Ishikawa (cell line): ENCODE measurements at regions not wholly inside any gene's neighbourhood (a gene's known extent, or its start where the extent isn't known, plus 50 kb on each side); places are given as distances from the start of the nearest gene placed in this dataset.

Experiments
- CEBPB ChIP-seq: IDR thresholded peaks from 2 replicates; pipeline ENCODE4 v1.6.1; 2012
- CREB1 ChIP-seq: IDR thresholded peaks from 2 replicates; pipeline ENCODE4 v1.6.1; 2012; ENCODE audit warnings: low read depth
- EGR1 ChIP-seq: IDR thresholded peaks from 2 replicates; pipeline ENCODE4 v1.6.1; 2012
- EP300 ChIP-seq: IDR thresholded peaks from 2 replicates; pipeline ENCODE4 v1.6.1; 2012; ENCODE audit warnings: borderline replicate concordance
- FOXM1 ChIP-seq: IDR thresholded peaks from 2 replicates; pipeline ENCODE4 v1.6.1; 2012; ENCODE audit warnings: low read depth, borderline replicate concordance
- NFIC ChIP-seq: IDR thresholded peaks from 2 replicates; pipeline ENCODE4 v1.6.1; 2012
- RAD21 ChIP-seq: IDR thresholded peaks from 2 replicates; pipeline ENCODE4 v1.6.1; 2012; ENCODE audit warnings: low read depth
- REST ChIP-seq: IDR thresholded peaks from 2 replicates; pipeline ENCODE4 v1.6.1; 2012; ENCODE audit warnings: low read depth, mild to moderate bottlenecking
- TAF1 ChIP-seq: IDR thresholded peaks from 2 replicates; pipeline ENCODE4 v1.6.1; 2012; ENCODE audit warnings: low read depth, mild to moderate bottlenecking
- TCF12 ChIP-seq: IDR thresholded peaks from 2 replicates; pipeline ENCODE4 v1.6.1; 2012; ENCODE audit warnings: low read depth
- TEAD4 ChIP-seq: IDR thresholded peaks from 2 replicates; pipeline ENCODE4 v1.6.1; 2012
- USF1 ChIP-seq: IDR thresholded peaks from 2 replicates; pipeline ENCODE4 v1.6.1; 2012
- YY1 ChIP-seq: IDR thresholded peaks from 2 replicates; pipeline ENCODE4 v1.6.1; 2012; ENCODE audit warnings: low read depth
- ZBTB7A ChIP-seq: IDR thresholded peaks from 2 replicates; pipeline ENCODE4 v1.6.1; 2012; ENCODE audit warnings: low read depth
- TF ChIP-seq, protein P1 (sequence below): IDR thresholded peaks from 2 replicates; pipeline ENCODE4 v1.6.1; 2012

DNA sequence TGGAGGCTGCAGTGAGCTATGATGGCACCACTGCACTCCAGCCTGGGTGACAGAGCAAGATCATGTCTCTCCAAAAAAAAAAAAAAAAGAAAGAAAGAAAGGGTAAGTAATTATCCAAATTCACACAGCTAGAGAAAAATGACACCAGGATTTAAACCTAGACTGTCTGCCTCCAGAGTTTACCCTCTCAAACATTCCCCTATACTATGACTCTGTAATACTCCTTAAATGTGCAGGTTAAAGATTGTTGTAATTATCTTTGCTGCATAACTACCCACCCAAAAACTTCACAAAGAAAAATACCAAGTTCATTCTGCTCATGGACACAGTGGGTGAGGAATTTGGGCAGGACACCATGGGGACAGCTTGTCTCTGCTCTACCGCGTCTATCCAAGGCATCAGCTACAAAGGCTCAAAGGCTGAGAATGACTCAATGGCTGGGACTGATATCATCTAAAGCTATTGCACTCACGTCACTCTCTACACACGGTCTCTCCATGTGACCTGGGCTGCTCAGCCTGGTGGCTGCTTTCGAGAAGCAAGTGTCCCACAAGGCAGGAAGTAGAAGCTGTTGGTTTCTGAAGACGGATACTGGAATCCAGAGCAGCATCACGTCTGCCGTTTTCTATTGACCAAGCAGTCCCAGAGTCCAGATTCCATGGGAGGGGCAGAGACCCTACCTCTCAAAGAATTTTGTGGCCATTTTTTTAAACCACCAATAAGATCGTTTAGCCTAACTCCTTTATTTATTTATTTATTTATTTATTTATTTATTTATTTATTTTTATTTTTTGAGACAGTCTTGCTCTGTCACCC lies 185.7 kb upstream of the AUTS2 start:
- TF ChIP-seq NFIC (no peak), EP300 (no peak), REST (no peak), CEBPB (no peak), TEAD4 (no peak), TAF1 (no peak), RAD21 (no peak), CREB1 (no peak), YY1 (no peak), EGR1 (no peak)

DNA sequence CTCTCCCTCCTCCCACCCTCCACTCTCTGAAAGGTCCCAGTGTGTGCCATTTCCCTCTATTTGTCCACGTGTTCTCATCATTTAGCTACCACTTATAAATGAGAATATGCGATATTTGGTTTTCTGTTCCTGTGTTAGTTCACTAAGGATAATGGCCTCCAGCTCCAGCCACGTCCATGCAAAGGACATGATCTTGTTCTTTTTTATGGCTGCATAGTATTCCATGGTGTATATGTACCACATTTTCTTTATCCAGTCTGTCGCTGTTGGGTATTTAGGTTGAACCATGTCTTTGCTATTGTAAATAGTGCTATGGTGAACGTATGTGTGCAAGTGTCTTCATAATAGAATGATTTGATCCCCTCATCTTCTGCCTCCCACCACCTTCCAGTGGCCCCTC lies 183.7 kb upstream of the AUTS2 start:
- TF ChIP-seq USF1 (no peak), RAD21 (no peak), TEAD4 (no peak), TAF1 (no peak)

- TF ChIP-seq REST (no peak), YY1 (no peak), RAD21 (no peak), EP300 (no peak), CREB1 (no peak), ZBTB7A (no peak), NFIC (no peak), TEAD4 (no peak), TAF1 (no peak)
- TF ChIP-seq, protein P1, sequence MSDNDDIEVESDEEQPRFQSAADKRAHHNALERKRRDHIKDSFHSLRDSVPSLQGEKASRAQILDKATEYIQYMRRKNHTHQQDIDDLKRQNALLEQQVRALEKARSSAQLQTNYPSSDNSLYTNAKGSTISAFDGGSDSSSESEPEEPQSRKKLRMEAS: no peak
Measured at GRCh38 chr7:69418869-69419670, 179.2 kb upstream of the AUTS2 start.

DNA sequence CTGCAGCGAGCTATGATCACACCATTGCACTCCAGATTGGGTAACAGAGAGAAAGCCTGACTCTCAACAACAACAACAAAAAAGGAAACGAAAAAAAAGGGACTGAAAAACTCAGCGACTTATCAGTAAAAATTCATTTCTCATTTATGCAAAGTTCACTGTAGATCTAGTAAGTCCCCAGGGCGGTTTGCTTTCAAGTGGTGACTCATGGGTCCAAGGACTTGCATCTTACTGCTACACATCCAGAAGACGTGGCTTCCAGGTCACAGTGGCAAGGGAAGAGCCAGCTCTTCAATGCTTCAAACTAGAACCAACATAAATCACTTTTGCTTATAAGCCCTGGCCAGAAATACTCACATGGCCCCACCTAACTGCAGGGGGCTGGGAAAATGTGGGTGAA lies 178.3 kb upstream of the AUTS2 start:
- no peak for TF ChIP-seq CEBPB
- TF ChIP-seq EGR1: no peak
- TF ChIP-seq ZBTB7A: no peak
- TF ChIP-seq TCF12: no peak
- TF ChIP-seq REST: no peak
- TF ChIP-seq, protein P1: no peak
- no peak for TF ChIP-seq TAF1
- TF ChIP-seq CREB1: no peak
- no peak for TF ChIP-seq USF1
- no peak for TF ChIP-seq YY1
- no peak for TF ChIP-seq TEAD4
- no peak for TF ChIP-seq FOXM1
- TF ChIP-seq RAD21: no peak
- no peak for TF ChIP-seq NFIC
- TF ChIP-seq EP300: no peak
